K562 (cell line): ENCODE measurements at regions not wholly inside any gene's neighbourhood (a gene's known extent, or its start where the extent isn't known, plus 50 kb on each side); places are given as distances from the start of the nearest gene placed in this dataset.

Experiments
- BCOR ChIP-seq: fragments of 450-650 bp; IDR thresholded peaks from 2 replicates; pipeline ENCODE4 v1.6.1; 2016
- CBFA2T3 ChIP-seq: fragments of 450-650 bp; IDR thresholded peaks from 2 replicates; pipeline ENCODE4 v1.6.1; 2017
- CTBP1 ChIP-seq: fragments of 450-650 bp; IDR thresholded peaks from 2 replicates; pipeline ENCODE4 v1.6.1; 2016; ENCODE audit warnings: borderline replicate concordance
- LEF1 ChIP-seq: fragments of 450-650 bp; IDR thresholded peaks from 2 replicates; pipeline ENCODE4 v1.6.1; 2016; ENCODE audit warnings: mild to moderate bottlenecking
- PBX2 ChIP-seq, 2 experiments: IDR thresholded peaks in 1 of 2; conservative IDR thresholded peaks in 1 of 2; 2 replicates each; pipeline ENCODE4 v1.6.1; 2016; ENCODE audit warnings: low read depth in 2 of 2, mild to moderate bottlenecking in 1 of 2, missing compliant biosample characterization in 1 of 2, missing genetic modification characterization in 1 of 2, moderate library complexity in 1 of 2
- PHF8 ChIP-seq: fragments of 200-600 bp; sonication (generic); IDR thresholded peaks from 2 replicates; pipeline ENCODE4 v1.6.1; 2012; ENCODE audit warnings: mixed run types, mild to moderate bottlenecking, inconsistent platforms, low read length, moderate library complexity, borderline replicate concordance
- RAD21 ChIP-seq, 2 experiments: fragments of 250-450 bp in 1 of 2; fragments of 450-650 bp in 1 of 2; sonication (Bioruptor Pico) in 1 of 2; formaldehyde crosslinking in 1 of 2; IDR thresholded peaks in 1 of 2; conservative IDR thresholded peaks in 1 of 2; 2 replicates each; pipeline versions ENCODE4 v1.4.0 to v1.8.0; 2020 to 2022; ENCODE audit warnings: mild to moderate bottlenecking in 2 of 2, moderate library complexity in 1 of 2
- RBFOX2 ChIP-seq: fragments of 200-400 bp; formaldehyde crosslinking; IDR thresholded peaks from 2 replicates; pipeline ENCODE4 v1.6.1; 2017; ENCODE audit warnings: low read depth, mild to moderate bottlenecking, low read length, moderate library complexity
- SREBF1 ChIP-seq: fragments of 150-350 bp; IDR thresholded peaks from 2 replicates; pipeline ENCODE4 v1.6.1; 2014; ENCODE audit warnings: antibody characterized with exemption, low read depth, low read length, borderline replicate concordance
- TEAD1 ChIP-seq, 2 experiments: fragments of 450-650 bp in 1 of 2; sonication (generic) in 1 of 2; formaldehyde crosslinking; IDR thresholded peaks; 2 replicates each; pipeline versions ENCODE4 v1.4.0 to v1.8.0; 2020 to 2022; ENCODE audit warnings: mild to moderate bottlenecking in 2 of 2, missing genetic modification reagents in 1 of 2
- ZBTB7A ChIP-seq: IDR thresholded peaks from 2 replicates; pipeline ENCODE4 v1.6.1; 2011; ENCODE audit warnings: low read depth, mild to moderate bottlenecking, low read length, moderate library complexity, borderline replicate concordance; ENCODE audit not compliant: control insufficient read depth
- ZBTB9 ChIP-seq: fragments of 450-650 bp; formaldehyde crosslinking; IDR thresholded peaks from 2 replicates; pipeline ENCODE4 v1.4.0; 2020; ENCODE audit warnings: mild to moderate bottlenecking, moderate library complexity
- ZNF23 ChIP-seq: fragments of 250-450 bp; sonication (Bioruptor Pico); IDR thresholded peaks from 2 replicates; pipeline ENCODE4 v1.4.0; 2020; ENCODE audit warnings: mild to moderate bottlenecking
- ZNF24 ChIP-seq: fragments of 450-650 bp; IDR thresholded peaks from 2 replicates; pipeline ENCODE4 v1.6.1; 2016
- ZNF639 ChIP-seq, 2 experiments: fragments of 200-800 bp in 1 of 2; sonication (Bioruptor generic) in 1 of 2; sonication (generic) in 1 of 2; formaldehyde crosslinking in 1 of 2; IDR thresholded peaks in 1 of 2; conservative IDR thresholded peaks in 1 of 2; 2 replicates each; pipeline versions ENCODE4 v1.5.0 to v1.6.1; 2016 to 2020; ENCODE audit warnings: missing compliant biosample characterization in 1 of 2, missing genetic modification characterization in 1 of 2, missing genetic modification reagents in 1 of 2
- TF ChIP-seq, protein P1 (sequence below): sonication (generic); IDR thresholded peaks from 2 replicates; pipeline ENCODE4 v1.6.1; 2016
- TF ChIP-seq, protein P2 (sequence below), 3 experiments: IDR thresholded peaks in 2 of 3; conservative IDR thresholded peaks in 1 of 3; 2 replicates each; pipeline ENCODE4 v1.5.1; 2011 to 2012; ENCODE audit warnings: low read length in 3 of 3, mild to moderate bottlenecking in 3 of 3, control low read depth in 2 of 3, improper control_type of control experiment in 1 of 3, inconsistent platforms in 1 of 3, low read depth in 1 of 3, mixed read lengths in 1 of 3, moderate library complexity in 1 of 3; ENCODE audit not compliant: insufficient read depth in 2 of 3

- no peak for TF ChIP-seq ZBTB9 (CRISPR knock-in tag)
- TF ChIP-seq ZNF24 = peak; percentile 41; the same call in 1 of the 2 replicates
- TF ChIP-seq PBX2 (CRISPR knock-in tag; IDR thresholded peaks at IDR 0.05; ENCODE audit: low read depth) = no peak
- TF ChIP-seq PBX2 (tag; conservative IDR thresholded peaks at IDR 0.05; ENCODE audit: low read depth) = peak; percentile 57
- peak; percentile 64 for TF ChIP-seq RBFOX2
- peak; percentile 33; the same call in 1 of the 2 replicates for TF ChIP-seq ZBTB7A
- no peak for TF ChIP-seq SREBF1
- TF ChIP-seq, protein P1, sequence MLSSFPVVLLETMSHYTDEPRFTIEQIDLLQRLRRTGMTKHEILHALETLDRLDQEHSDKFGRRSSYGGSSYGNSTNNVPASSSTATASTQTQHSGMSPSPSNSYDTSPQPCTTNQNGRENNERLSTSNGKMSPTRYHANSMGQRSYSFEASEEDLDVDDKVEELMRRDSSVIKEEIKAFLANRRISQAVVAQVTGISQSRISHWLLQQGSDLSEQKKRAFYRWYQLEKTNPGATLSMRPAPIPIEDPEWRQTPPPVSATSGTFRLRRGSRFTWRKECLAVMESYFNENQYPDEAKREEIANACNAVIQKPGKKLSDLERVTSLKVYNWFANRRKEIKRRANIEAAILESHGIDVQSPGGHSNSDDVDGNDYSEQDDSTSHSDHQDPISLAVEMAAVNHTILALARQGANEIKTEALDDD = peak; percentile 56
- peak in 1 of 2 experiments; percentile 96; a peak in 2 of 4 replicates for TF ChIP-seq TEAD1 (CRISPR knock-in tag; IDR thresholded peaks at IDR 0.05)
- TF ChIP-seq CBFA2T3 = peak; percentile 88
- TF ChIP-seq BCOR = peak; percentile 89
- TF ChIP-seq, protein P2, sequence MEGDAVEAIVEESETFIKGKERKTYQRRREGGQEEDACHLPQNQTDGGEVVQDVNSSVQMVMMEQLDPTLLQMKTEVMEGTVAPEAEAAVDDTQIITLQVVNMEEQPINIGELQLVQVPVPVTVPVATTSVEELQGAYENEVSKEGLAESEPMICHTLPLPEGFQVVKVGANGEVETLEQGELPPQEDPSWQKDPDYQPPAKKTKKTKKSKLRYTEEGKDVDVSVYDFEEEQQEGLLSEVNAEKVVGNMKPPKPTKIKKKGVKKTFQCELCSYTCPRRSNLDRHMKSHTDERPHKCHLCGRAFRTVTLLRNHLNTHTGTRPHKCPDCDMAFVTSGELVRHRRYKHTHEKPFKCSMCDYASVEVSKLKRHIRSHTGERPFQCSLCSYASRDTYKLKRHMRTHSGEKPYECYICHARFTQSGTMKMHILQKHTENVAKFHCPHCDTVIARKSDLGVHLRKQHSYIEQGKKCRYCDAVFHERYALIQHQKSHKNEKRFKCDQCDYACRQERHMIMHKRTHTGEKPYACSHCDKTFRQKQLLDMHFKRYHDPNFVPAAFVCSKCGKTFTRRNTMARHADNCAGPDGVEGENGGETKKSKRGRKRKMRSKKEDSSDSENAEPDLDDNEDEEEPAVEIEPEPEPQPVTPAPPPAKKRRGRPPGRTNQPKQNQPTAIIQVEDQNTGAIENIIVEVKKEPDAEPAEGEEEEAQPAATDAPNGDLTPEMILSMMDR (IDR thresholded peaks at IDR 0.05 in 2 of 3, conservative IDR thresholded peaks at IDR 0.05 in 1 of 3; ENCODE audit: insufficient read depth in 2 of 3, low read depth in 1 of 3, low read length in 3 of 3) = peak; percentile 9 to 28 (median 17); a peak in 1 of 6 replicates
- no peak for TF ChIP-seq ZNF23 (CRISPR knock-in tag)
- peak; percentile 21 to 42; a peak in 2 of 4 replicates for TF ChIP-seq RAD21 (CRISPR knock-in tag; conservative IDR thresholded peaks at IDR 0.05 in 1 of 2, IDR thresholded peaks at IDR 0.05 in 1 of 2)
- TF ChIP-seq CTBP1 = peak; percentile 90
- TF ChIP-seq LEF1 = peak; percentile 85
- no peak for TF ChIP-seq PHF8
- TF ChIP-seq ZNF639 (CRISPR knock-in tag; conservative IDR thresholded peaks at IDR 0.05 in 1 of 2, IDR thresholded peaks at IDR 0.05 in 1 of 2) = peak in 1 of 2 experiments; percentile 52; a peak in 1 of 4 replicates
Observed at GRCh38 chr6:90403489-90404381, 107.1 kb upstream of the BACH2 start (continued).
